Breast epithelium (tissue), 4 donors: ENCODE measurements at regions not wholly inside any gene's neighbourhood (a gene's known extent, or its start where the extent isn't known, plus 50 kb on each side); places are given as distances from the start of the nearest gene placed in this dataset.

Experiments used
- DNase-seq, 2 donors: peaks; one replicate each; pipeline ENCODE4 v3.0.0-alpha.2; 2019; ENCODE audit warnings: low spot score in 2 of 2
- H3K27ac ChIP-seq, 2 donors: fragments of 200-600 bp; sonication (generic) in 1 of 2; one replicate each; pipeline ENCODE4 v1.5.1; 2016 to 2019; ENCODE audit warnings: mild to moderate bottlenecking in 1 of 2
- H3K27me3 ChIP-seq, 2 donors: fragments of 200-600 bp; sonication (generic) in 1 of 2; one replicate each; pipeline versions ENCODE4 v1.5.1 to v1.6.0; 2017 to 2019; ENCODE audit warnings: control low read depth in 1 of 2, mild to moderate bottlenecking in 1 of 2
- H3K36me3 ChIP-seq: fragments of 200-600 bp; one replicate; pipeline ENCODE4 v1.5.1; 2019
- H3K4me1 ChIP-seq, 2 donors: fragments of 200-600 bp; sonication (generic); one replicate each; pipeline ENCODE4 v1.5.1; 2016 to 2019; ENCODE audit warnings: control low read depth in 1 of 2
- H3K4me3 ChIP-seq, 3 donors: fragments of 200-600 bp; sonication (generic); 1 replicate in 2 of 3; 2 replicates in 1 of 3; pipeline ENCODE4 v1.5.1; 2016 to 2019; ENCODE audit warnings: mild to moderate bottlenecking in 3 of 3, moderate library complexity in 2 of 3
- H3K9me3 ChIP-seq, 2 donors: fragments of 200-600 bp; sonication (generic) in 1 of 2; one replicate each; pipeline ENCODE4 v1.5.1; 2016 to 2019; ENCODE audit warnings: control low read depth in 1 of 2
- POLR2A ChIP-seq: fragments of 450-650 bp; IDR thresholded peaks from one replicate; pipeline ENCODE4 v1.6.1; 2016; ENCODE audit warnings: antibody characterized with exemption, mild to moderate bottlenecking, moderate library complexity
- POLR2AphosphoS5 ChIP-seq, 3 donors: sonication (generic); formaldehyde crosslinking; IDR thresholded peaks; one replicate each; pipeline ENCODE4 v1.6.1; 2017; ENCODE audit warnings: antibody characterized with exemption in 3 of 3
- intact Hi-C: fragments of 100-400 bp; cut with DNase I; formaldehyde crosslinking; loops from one replicate; pipeline ENCODE4 v1.15.1; 2023; ENCODE audit warnings: low total_unique reads
- TF ChIP-seq, protein P1 (sequence below), 3 donors: fragments of 450-650 bp; IDR thresholded peaks; one replicate each; pipeline ENCODE4 v1.5.1; 2016 to 2017; ENCODE audit warnings: antibody characterized with exemption in 3 of 3, mild to moderate bottlenecking in 3 of 3, moderate library complexity in 3 of 3

DNA sequence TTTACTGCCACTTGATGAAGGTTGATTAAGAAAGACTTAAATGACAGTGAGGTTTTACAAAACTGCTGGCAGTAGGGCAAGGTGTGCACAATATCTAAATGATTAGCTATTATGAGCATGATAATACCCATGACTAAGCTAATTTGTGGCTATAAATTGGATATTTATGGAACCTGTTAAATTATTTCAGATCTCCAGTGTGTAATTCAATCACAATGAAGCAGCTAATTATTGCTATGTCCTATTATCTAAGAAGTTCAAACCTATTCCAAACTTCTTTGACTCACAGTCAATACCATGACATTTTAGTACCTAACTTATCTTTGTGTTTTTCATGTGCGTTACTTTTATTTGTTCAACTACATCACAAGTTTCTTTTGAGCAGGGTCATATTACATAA is 253.8 kb upstream of the MMADHC start:
- H3K27ac ChIP-seq = no peak overlapping the region
- TF ChIP-seq, protein P1, sequence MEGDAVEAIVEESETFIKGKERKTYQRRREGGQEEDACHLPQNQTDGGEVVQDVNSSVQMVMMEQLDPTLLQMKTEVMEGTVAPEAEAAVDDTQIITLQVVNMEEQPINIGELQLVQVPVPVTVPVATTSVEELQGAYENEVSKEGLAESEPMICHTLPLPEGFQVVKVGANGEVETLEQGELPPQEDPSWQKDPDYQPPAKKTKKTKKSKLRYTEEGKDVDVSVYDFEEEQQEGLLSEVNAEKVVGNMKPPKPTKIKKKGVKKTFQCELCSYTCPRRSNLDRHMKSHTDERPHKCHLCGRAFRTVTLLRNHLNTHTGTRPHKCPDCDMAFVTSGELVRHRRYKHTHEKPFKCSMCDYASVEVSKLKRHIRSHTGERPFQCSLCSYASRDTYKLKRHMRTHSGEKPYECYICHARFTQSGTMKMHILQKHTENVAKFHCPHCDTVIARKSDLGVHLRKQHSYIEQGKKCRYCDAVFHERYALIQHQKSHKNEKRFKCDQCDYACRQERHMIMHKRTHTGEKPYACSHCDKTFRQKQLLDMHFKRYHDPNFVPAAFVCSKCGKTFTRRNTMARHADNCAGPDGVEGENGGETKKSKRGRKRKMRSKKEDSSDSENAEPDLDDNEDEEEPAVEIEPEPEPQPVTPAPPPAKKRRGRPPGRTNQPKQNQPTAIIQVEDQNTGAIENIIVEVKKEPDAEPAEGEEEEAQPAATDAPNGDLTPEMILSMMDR (IDR thresholded peaks at IDR 0.05) = no peak
- TF ChIP-seq POLR2A = no peak
- TF ChIP-seq POLR2AphosphoS5 (IDR thresholded peaks at IDR 0.05) = no peak
- H3K4me1 ChIP-seq = no peaks in the 10 kb centered on the region
- H3K36me3 ChIP-seq = no peaks in the 10 kb centered on the region
- DNase-seq = no peak
- intact Hi-C loops = no loop called here
- no peaks in the 10 kb centered on the region for H3K27me3 ChIP-seq
- no peaks in the 10 kb centered on the region for H3K9me3 ChIP-seq
- no peak overlapping the region for H3K4me3 ChIP-seq

DNA sequence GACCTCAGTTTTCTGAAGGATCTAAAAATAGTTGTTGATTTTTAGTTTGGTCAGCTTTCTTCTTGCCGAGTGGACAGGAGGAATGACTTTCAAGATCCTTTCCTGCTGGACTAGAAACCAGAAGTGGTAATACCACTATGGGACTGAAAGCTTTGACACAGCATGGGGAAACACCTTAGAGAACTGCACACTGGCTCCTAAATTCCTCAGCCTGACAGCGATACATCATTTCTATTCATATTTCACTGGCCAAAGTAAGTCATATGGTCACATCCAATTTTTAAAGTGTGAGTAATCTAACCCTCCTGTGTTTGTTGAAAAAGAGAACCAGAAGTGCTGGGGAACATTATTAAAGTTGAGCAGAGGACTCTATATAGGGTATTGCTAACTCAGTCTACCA is 244.7 kb upstream of the MMADHC start:
- Histone ChIP-seq H3K27me3 (no peaks in the 10 kb centered on the region), H3K9me3 (no peaks in the 10 kb centered on the region), H3K4me1 (no peaks in the 10 kb centered on the region), H3K27ac (no peak overlapping the region), H3K4me3 (no peak overlapping the region), H3K36me3 (no peaks in the 10 kb centered on the region)
- TF ChIP-seq POLR2AphosphoS5 (IDR thresholded peaks at IDR 0.05) (no peak), POLR2A (no peak)
- TF ChIP-seq, protein P1 (IDR thresholded peaks at IDR 0.05) = no peak
- intact Hi-C loops = no loop called here
- no peak for DNase-seq

DNA sequence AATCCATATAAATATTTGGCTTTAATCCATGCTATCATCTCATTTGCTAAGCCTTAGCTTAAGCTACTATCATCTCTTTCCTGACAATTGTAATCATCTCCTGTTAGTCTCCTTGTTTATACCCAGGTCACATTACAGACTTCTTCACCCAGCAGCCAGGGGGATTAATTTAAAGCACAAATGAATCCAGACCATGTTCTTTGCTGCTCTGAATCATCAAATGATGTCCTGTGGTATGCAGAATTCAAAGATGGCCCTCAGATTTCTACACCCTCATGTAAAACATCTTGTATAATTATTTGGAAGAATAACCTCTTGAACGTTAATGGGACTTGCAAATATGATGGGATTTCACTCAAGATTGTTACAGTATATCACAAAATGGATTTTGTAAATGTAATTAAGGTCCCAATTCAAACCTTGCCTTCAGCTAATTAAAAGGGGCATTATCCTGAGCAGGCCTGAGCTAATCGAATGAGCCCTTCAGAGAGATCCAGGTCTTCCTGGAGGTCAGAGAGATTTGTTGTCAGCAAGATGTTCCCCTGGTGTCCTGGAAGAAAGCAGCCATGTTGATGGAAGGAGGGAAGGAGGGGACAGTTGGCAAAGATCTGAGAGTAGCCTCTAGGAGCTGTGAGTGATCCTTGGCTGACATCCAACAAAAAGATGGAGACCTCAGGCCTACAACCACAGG is 241.1 kb upstream of the MMADHC start:
- no peak for DNase-seq
- Histone ChIP-seq H3K36me3 (no peaks in the 10 kb centered on the region), H3K27ac (no peak overlapping the region), H3K9me3 (no peaks in the 10 kb centered on the region), H3K4me1 (no peaks in the 10 kb centered on the region), H3K27me3 (no peaks in the 10 kb centered on the region), H3K4me3 (no peak overlapping the region)
- TF ChIP-seq POLR2AphosphoS5 (IDR thresholded peaks at IDR 0.05) (no peak), POLR2A (no peak)
- TF ChIP-seq, protein P1 (IDR thresholded peaks at IDR 0.05) = no peak
- intact Hi-C loops = no loop called here

- intact Hi-C loops = no loop called here
- no peak for TF ChIP-seq POLR2A
- TF ChIP-seq, protein P1 (IDR thresholded peaks at IDR 0.05) = no peak
- H3K27me3 ChIP-seq = no peaks in the 10 kb centered on the region
Observed at GRCh38 chr2:149827585-149828126, 240.1 kb upstream of the MMADHC start.

DNA sequence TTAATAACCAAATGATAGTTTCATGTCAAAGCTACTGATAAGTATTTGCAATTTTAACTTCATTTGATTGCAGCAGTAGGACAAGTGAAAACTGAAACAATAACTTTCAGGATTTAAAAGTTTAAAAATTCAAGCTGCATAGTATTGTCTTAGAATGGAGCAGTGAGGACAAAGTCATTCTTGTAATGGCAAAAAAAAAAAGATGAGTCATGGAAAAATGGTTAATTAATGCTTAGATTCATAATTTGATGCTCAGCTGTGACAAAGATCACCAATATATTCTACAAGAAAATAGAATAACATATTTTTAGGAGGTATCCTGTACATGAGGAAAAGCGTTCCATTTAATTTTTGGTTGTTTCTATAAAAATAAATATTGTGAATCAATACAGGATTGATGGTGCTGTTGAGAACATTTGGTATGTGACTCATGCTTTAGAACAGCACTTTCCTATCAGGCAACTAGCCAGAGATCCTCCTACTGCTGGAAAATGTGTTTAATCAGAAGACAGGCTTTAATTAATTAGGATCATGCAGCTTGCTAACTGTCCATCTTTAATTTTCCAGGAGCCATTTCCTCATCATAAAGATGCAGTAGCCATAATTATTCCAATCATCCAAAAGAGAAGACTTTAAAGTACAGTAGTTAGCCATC is 239.0 kb upstream of the MMADHC start:
- Histone ChIP-seq H3K9me3 (no peaks in the 10 kb centered on the region), H3K4me1 (no peaks in the 10 kb centered on the region), H3K36me3 (no peaks in the 10 kb centered on the region), H3K27me3 (no peaks in the 10 kb centered on the region), H3K27ac (no peak overlapping the region), H3K4me3 (no peak overlapping the region)
- intact Hi-C loops = no loop called here
- TF ChIP-seq POLR2AphosphoS5 (IDR thresholded peaks at IDR 0.05) (no peak), POLR2A (no peak)
- TF ChIP-seq, protein P1 (IDR thresholded peaks at IDR 0.05) = no peak
- DNase-seq = no peak

More at GRCh38 chr2:149827585-149828126, 240.1 kb upstream of the MMADHC start:
- no peaks in the 10 kb centered on the region for H3K9me3 ChIP-seq
- no peak overlapping the region for H3K27ac ChIP-seq
- no peaks in the 10 kb centered on the region for H3K36me3 ChIP-seq
- no peaks in the 10 kb centered on the region for H3K4me1 ChIP-seq
- DNase-seq = no peak
- no peak overlapping the region for H3K4me3 ChIP-seq
